Activated CD4-positive, alpha-beta T cell treated with anti-CD3 and anti-CD28 coated beads, Interleukin-2, amount 50 U/mL, for 24 hours (primary cell): ENCODE measurements at regions not wholly inside any gene's neighbourhood (a gene's known extent, or its start where the extent isn't known, plus 50 kb on each side); places are given as distances from the start of the nearest gene placed in this dataset.

ENCODE experiments used
- DNase-seq, 2 donors: peaks; one replicate each; pipeline ENCODE4 v3.0.0-alpha.2; 2020; ENCODE audit warnings: low read depth in 1 of 2, low spot score in 1 of 2

DNA sequence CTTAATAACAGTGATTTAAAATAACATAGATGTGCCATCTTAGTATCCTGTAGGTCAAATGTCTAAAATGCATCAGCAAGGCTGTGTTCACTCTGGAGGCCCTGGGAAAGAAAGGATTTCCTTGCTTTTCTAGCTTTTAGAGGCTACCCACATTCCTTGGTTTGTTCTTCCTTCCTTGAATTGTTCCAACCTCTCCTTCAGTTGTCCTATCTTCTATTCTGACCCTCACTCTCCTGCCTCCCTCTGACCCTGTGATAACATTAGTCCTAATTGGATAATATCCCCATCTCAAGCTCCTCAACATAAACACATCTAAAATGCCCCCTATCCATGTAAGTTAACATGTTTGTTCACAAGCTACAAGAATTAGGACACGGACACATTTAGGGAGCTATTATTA lies 733.5 kb downstream of the SOCS6 start:
- DNase-seq, result no peak

- no peak for DNase-seq
Observed at GRCh38 chr18:71021030-71021362, 732.2 kb downstream of the SOCS6 start.

DNA sequence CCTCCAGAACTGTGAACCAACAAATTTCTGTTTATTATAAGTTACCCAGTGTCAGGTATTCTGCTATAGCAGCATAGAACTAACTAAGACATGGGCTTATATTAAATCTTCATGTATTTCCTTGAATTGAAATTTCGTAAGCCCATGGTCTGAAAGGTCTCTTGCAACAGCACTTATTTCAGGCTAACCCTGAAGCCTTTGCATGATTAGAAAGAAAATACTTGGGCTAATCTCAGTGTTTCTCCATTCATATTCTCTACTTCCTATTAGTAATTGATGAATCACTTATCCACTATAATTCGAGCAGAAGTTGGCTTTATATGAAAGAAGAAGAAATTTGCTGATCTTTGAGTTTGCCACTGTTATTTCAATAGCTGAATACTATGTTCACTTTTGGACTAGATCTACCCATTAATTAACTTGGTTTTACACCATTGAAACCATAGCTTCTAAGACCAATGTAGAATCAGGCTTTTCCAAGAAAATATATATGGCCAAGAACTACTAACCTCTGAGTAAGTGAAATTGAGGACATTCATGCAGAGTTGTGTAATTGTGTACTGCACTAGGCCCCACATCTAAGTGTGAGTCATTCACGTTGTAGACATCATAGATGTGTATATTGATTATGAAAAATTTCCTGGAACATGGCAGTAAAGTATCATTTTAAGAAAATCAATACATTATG lies 731.6 kb downstream of the SOCS6 start:
- no peak for DNase-seq

GRCh38 chr18:71018816-71019215 lies 730.0 kb downstream of the SOCS6 start:
- no peak for DNase-seq

DNA sequence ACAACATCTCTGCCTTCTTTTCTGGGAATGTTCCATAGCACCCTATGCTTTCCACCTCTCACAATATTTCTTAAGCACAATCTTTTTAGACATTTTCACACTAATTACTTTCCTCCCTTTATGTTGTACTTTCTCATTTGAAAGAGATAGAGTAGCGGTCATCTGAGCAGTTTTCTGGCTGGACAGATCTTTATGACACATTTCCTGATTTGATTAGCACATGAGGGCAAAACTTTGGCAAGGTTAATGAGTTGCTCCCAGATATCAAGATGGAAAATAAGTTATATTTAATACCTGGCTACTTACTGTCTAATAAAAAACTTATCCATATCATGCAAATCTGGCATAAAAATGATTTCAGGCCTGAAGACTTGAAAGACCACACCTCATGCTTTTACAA lies 723.9 kb downstream of the SOCS6 start:
- DNase-seq, result no peak

- no peak for DNase-seq
Observed at GRCh38 chr18:71011389-71011788, 722.5 kb downstream of the SOCS6 start.

DNA sequence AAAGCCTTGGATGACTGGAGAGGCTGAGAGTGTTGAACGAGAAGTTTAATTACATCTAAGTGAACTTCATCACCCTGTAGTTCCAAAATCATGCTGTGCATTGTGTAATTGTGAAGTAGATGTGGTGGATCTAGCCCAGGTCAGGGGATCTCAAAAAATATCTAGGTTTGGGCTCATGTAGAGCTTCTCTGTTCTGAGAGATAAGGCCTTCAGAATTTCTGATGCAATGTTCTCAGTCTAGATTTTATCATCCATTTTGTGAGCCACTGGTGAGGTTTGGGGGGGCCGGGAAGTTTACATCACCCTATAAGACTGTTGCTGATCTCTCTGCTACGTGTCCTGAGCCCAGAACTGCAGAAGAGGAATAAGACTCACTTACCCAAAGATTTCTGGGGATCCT lies 719.4 kb downstream of the SOCS6 start:
- DNase-seq, result no peak

DNA sequence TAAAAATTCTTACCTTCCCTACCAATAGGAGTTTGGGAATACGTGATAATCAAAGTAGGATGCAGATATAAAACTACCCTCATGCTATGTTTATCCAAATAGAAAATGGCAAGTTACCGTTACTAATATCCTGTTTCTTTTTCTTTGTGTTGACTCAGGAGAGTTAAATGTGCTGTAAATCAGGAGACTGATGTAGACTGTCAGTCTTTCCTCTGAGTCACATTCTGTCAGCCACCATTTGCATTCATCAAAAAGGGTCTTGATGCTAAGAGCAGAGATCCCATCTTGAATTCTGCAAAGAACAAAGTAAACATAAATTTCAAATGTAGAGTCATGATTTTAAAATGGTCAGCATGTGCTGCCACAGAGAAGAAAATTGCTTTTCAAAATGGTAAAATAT lies 712.8 kb downstream of the SOCS6 start:
- DNase-seq, result no peak

DNA sequence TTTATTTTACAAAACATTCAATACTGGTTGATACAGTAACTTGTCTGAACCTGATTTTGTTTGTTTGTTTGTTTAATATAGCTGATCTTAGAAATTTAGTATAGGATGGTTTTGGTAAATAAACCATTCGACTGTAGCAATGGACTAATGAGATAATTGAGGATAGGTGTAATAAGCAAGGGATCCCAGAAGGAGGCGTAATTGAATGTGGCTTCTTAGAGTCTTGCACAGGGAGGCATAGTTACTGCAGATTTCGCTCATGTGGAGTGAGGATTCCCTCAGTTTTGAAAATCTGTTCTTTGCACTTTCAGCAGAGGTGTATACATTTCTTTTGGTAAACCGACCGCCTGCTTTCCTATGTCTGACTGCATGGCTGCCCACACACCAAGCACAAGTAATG lies 709.6 kb downstream of the SOCS6 start:
- DNase-seq, result no peak

GRCh38 chr18:70994116-70994515 lies 705.3 kb downstream of the SOCS6 start:
- no peak for DNase-seq

DNA sequence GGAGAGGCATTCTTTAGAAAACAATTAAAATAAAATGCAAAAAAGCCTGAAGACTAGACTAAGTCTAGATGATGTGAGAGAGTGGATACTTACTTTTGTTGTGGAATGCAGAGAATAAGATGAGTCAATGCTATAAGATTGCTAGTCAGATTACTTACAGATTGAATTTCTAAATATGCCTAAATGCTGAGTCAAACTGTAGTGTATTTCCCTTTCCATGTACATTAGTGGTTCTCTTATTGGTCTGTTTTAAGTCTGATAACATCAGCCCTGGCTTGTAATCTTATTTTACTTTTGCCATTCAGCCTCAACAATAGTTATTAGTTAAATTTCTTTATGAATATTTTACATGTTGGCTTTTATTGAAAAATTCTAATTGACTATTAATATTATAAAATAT lies 702.7 kb downstream of the SOCS6 start:
- no peak for DNase-seq

DNA sequence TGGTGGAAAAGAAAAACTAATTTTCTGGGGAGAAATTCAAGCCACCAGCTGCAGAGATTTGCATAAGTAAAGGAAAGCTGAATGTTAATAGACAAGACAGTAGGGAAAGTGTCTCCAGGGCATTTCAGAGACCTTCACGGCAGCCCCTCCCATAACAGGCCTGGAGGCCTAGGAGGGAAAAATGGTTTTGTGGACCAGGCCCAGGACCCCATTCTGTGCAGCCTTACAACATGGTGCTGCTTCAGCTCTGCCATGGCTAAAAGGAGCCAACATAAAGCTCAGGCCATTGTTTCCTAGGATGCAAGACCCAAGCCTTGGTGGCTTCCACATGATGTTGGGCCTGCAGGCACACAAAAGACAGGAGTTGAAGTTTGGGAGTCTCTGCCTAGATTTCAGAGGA lies 697.1 kb downstream of the SOCS6 start:
- no peak for DNase-seq

DNA sequence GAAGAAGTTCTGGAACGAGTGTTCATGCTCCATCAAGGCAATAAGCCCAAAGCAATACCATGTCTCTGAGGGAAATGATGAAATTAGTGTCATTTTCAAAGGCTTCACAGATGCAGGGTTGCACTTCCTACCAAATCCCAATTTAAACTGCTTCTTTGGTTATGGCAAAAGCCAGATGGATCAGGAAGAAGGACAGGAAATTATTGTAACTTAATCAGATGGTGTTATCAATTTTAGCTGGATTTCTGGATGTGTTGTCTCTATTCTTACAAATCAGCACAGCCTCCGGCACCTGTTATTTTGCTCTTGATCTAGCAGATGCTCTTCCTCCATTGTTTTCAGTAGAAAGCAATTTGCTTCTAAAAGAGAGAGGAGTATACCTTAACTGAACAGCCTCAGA lies 693.4 kb downstream of the SOCS6 start:
- no peak for DNase-seq

DNA sequence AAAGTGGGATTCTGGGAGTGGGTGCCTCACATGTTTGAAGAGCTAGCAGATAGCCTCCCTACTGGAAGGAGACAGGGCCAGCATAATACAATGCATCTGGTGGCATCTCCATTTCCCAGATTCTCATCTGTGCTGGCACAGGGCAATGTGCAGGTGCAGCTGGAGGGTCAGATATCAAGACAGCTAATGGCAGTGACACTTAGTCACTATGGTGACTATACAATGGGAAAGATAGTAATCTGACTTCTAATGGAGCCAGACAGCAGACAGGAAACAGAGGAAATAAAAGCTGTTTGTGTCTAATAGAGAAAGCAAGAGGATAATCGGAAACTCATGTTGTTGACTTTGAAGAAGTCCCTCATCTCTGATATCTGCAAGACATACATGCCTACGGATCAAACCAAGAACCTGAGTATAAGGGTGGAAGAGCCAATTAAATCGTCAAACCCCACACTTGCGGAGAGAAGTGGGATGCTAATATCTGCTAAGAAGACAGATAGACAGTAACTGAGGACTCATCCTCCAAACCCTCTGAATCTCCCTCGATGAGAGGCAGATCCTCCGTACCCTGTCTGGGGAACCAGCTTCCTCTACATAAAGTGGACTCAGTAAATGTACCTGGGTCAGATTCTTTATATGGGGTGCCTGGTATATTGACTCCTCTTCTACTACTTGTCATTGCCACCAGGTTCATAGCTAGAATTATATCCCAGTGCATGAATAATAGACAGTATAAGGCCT lies 692.7 kb downstream of the SOCS6 start:
- DNase-seq, result no peak

GRCh38 chr18:70973626-70974025 lies 684.8 kb downstream of the SOCS6 start:
- DNase-seq, result no peak

- no peak for DNase-seq
Observed at GRCh38 chr18:70966419-70966818, 677.6 kb downstream of the SOCS6 start.

- DNase-seq, result no peak
Observed at GRCh38 chr18:70961939-70962338, 673.1 kb downstream of the SOCS6 start.

DNA sequence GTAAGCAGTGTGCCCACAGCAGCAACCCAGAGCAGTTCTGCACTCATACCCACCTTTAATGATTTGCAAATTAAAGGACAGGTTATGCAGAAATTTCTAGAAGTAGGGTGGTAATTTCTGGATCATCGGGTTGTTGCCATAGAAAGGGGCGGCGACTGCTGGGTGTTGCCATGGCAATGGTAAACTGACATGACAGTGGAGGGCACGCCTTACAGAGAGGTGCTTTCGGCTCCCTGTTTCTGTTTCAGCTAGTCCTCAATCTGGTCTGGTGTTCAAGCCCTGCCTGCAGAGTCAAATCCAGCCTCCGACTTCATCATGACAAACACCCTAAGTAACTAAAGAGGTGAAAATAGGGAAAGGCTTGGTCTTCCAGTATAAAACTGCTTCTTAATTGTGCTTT lies 667.7 kb downstream of the SOCS6 start:
- no peak for DNase-seq

- no peak for DNase-seq
Observed at GRCh38 chr18:70936160-70936559, 647.3 kb downstream of the SOCS6 start.

GRCh38 chr18:70931942-70932814 lies 643.3 kb downstream of the SOCS6 start:
- DNase-seq, result no peak

DNA sequence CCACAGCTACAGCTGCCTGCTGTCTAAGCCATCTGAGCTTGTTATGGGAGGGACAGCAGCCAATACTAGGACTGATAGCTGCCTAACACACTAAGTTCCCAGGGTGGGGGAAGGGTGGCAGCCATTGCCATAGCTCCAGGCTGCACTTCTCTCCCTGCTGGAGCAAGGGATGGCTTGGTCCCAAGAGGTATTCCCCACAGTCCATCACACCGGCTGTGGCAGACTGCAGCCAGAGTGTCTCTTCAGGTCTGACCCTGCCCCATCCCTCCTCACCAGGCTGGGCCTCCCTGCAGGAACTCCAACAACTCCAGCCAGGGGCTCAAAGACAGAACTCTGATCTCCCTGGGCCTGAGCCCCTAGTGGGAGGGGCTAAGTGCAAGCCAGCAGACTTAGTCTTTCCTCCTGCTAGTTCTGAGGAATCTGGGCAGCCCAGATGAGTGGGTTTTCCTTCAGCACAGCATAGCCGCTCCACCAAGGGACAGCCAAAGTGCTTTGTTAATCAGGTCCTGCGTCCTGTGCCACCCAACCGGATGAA lies 632.1 kb downstream of the SOCS6 start:
- no peak for DNase-seq

- no peak for DNase-seq
Observed at GRCh38 chr18:70907673-70908072, 618.8 kb downstream of the SOCS6 start.
